Lower lobe of right lung (tissue), 2 donors: ENCODE measurements at regions not wholly inside any gene's neighbourhood (a gene's known extent, or its start where the extent isn't known, plus 50 kb on each side); places are given as distances from the start of the nearest gene placed in this dataset.

Experiments used
- ATAC-seq, 2 donors: fragments of 200-7000 bp; cut with Tn5 transposase; one replicate each; pipeline ENCODE4 v1.9.1; 2020 to 2022; ENCODE audit warnings: mild to moderate bottlenecking in 2 of 2, moderate library complexity in 2 of 2
- DNase-seq: peaks from one replicate; pipeline ENCODE4 v3.0.0-alpha.2; 2020
- H3K27ac ChIP-seq: fragments of 200-600 bp; one replicate; pipeline ENCODE4 v1.8.0; 2022
- H3K27me3 ChIP-seq: fragments of 200-600 bp; one replicate; pipeline ENCODE4 v1.8.0; 2022; ENCODE audit warnings: low read depth
- H3K36me3 ChIP-seq: fragments of 200-600 bp; one replicate; pipeline ENCODE4 v1.8.0; 2022; ENCODE audit warnings: mild to moderate bottlenecking
- H3K4me1 ChIP-seq: fragments of 200-600 bp; one replicate; pipeline ENCODE4 v1.8.0; 2022
- H3K4me3 ChIP-seq: fragments of 200-600 bp; one replicate; pipeline ENCODE4 v1.8.0; 2022; ENCODE audit warnings: mild to moderate bottlenecking
- H3K9me3 ChIP-seq: fragments of 200-600 bp; one replicate; pipeline ENCODE4 v1.8.0; 2022
- intact Hi-C: fragments of 100-400 bp; cut with DNase I; formaldehyde crosslinking; loops from one replicate; pipeline ENCODE4 v1.11.0; 2022
- TF ChIP-seq, protein P1 (sequence below): fragments of 200-600 bp; IDR thresholded peaks from one replicate; pipeline ENCODE4 v1.8.0; 2022; ENCODE audit warnings: antibody characterized with exemption, mild to moderate bottlenecking
- donor health status: DM: no; HTN: yes; CAD: no; lungs with severe emphysema.

DNA sequence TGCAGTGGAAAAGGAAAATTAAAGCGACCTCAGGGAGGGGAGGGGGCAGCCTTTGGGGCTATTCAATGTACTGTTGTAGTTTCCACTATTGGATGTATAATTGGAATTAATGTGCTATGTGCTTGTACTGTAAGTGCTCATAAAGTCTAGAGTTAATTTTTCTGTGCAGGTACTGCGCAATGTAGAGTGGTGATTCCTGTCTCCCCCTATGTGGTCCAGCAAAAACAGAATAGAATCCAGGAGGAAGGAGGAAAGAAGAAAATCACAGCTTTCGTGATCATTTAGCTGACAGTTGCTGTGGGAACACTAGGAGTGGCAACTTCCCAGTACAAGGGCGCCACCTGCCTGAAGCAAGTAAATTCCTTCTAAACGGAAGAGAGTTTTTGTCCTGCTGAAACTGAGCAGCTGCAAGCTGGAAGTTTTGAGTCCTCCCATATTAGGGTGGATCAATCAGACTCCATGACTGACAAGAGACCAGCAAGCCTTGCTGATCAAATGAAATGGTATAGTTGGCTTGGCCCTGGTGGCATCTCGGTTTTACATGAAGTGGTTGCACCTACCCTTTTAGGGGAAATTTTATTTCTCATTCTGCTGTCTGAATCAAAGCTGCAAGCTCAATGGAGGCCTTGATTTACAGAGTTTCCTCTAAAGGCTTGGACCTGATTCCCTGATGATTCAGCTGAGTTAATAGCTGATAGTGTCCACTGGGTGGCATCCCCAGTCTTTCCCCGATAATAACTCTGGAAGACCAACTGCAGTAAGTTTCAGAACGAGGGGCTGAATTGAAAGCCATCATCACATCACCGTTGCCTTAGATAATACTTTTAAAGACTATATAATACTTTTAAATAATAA lies 299.8 kb downstream of the HGF start:
- intact Hi-C loops = loop anchor here (10.0 kb wide), 1 partner anchor 555 kb away; the partner anchor contains the start of gene SEMA3C
- H3K4me3 ChIP-seq = no peak overlapping the region
- TF ChIP-seq, protein P1, sequence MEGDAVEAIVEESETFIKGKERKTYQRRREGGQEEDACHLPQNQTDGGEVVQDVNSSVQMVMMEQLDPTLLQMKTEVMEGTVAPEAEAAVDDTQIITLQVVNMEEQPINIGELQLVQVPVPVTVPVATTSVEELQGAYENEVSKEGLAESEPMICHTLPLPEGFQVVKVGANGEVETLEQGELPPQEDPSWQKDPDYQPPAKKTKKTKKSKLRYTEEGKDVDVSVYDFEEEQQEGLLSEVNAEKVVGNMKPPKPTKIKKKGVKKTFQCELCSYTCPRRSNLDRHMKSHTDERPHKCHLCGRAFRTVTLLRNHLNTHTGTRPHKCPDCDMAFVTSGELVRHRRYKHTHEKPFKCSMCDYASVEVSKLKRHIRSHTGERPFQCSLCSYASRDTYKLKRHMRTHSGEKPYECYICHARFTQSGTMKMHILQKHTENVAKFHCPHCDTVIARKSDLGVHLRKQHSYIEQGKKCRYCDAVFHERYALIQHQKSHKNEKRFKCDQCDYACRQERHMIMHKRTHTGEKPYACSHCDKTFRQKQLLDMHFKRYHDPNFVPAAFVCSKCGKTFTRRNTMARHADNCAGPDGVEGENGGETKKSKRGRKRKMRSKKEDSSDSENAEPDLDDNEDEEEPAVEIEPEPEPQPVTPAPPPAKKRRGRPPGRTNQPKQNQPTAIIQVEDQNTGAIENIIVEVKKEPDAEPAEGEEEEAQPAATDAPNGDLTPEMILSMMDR = peak; percentile 71
- no peak overlapping the region for H3K27ac ChIP-seq
- no peaks in the 10 kb centered on the region for H3K9me3 ChIP-seq
- no peaks in the 10 kb centered on the region for H3K4me1 ChIP-seq
- no peaks in the 10 kb centered on the region for H3K27me3 ChIP-seq
- H3K36me3 ChIP-seq = no peaks in the 10 kb centered on the region
- DNase-seq (peak; percentile 68), ATAC-seq (peak; percentile 68 to 80)

DNA sequence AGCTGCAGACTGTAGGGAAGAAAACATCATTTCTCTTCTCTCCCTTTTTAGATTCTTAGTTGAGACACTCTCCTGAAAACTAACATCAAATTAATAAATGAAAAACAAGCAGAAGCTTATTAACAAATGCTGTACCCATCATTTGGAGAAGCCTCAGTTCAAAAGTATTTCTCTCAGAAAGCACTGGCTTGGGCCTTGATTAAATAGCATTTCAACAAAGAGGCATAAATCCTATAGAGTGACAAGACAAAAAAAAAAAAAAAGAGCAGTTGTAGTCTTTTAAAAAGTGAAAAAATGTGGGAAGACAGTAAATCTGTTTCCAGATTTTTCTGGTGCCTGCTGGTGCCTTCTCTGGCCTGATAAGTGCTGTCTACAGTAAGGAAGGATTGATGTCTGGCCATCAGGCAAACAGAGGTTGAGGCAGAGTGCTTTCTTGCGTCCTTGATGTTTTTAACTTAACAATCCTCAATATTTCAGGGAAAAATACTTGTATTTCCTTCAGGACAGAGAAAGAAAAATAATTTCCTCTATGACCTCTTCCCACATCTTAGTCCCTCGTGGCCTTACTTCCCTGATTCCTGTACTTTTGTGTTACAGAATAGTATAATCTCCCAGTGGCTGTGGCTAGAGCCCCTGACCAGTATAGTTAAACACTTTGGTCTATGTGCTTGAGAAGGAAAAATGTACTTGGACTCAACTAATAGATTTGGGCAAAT lies 300.5 kb downstream of the HGF start:
- no peak for DNase-seq
- Histone ChIP-seq H3K4me3 (no peak overlapping the region), H3K4me1 (no peaks in the 10 kb centered on the region), H3K27me3 (no peaks in the 10 kb centered on the region), H3K36me3 (no peaks in the 10 kb centered on the region), H3K9me3 (no peaks in the 10 kb centered on the region), H3K27ac (no peak overlapping the region)
- ATAC-seq = no peak
- intact Hi-C loops = loop anchor here (10.0 kb wide), 1 partner anchor 555 kb away; the partner anchor contains the start of gene SEMA3C
- TF ChIP-seq, protein P1 = no peak

DNA sequence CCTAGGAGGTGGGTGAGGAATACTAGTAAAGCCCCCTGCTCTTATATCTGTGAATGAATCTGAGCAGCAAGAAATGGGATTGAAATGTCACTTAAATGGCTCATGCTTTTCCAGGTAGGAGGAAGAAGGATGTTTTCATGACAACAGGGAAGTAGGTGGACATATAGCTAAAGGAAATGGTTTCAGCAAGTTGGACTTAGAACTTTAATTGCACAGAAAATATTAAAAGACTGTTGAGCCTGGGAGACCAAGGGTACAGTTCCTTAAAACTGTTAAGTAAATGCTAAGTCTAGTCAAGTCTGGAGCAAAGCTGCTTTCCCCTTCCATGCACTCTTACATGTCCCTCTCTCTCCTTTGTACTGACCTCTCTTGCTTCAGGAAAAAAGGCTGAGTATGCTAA lies 301.3 kb downstream of the HGF start:
- H3K36me3 ChIP-seq = no peaks in the 10 kb centered on the region
- H3K27ac ChIP-seq = no peak overlapping the region
- ATAC-seq (no peak), DNase-seq (no peak)
- H3K4me1 ChIP-seq = no peaks in the 10 kb centered on the region
- intact Hi-C loops = loop anchor here (10.0 kb wide), 1 partner anchor 554 kb away; the partner anchor contains the start of gene SEMA3C
- no peak overlapping the region for H3K4me3 ChIP-seq
- no peaks in the 10 kb centered on the region for H3K9me3 ChIP-seq
- TF ChIP-seq, protein P1 = no peak
- no peaks in the 10 kb centered on the region for H3K27me3 ChIP-seq

DNA sequence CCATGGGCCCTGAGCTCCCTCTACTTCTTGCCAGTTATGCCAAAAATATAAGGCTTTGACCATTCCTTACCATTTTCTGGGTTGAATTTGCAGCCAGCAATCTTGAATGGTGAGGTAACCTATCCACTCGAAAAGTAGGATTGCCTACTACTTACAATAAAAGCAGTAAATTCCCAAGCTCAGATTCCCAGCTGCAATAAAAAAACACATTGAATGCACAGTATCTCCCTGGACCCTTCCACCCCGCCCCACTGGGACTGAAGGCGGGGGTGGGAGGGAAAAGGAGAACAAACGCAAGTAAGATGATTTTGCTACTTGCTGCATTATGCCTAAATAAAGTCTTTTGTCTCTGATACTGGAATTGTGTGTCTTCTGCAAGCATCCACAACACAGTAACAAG lies 301.9 kb downstream of the HGF start:
- Histone ChIP-seq H3K9me3 (no peaks in the 10 kb centered on the region), H3K4me3 (no peak overlapping the region), H3K27me3 (no peaks in the 10 kb centered on the region), H3K4me1 (no peaks in the 10 kb centered on the region), H3K36me3 (no peaks in the 10 kb centered on the region), H3K27ac (no peak overlapping the region)
- ATAC-seq (no peak), DNase-seq (no peak)
- intact Hi-C loops = loop anchor here (10.0 kb wide), 1 partner anchor 553 kb away; the partner anchor contains the start of gene SEMA3C
- TF ChIP-seq, protein P1 = no peak

DNA sequence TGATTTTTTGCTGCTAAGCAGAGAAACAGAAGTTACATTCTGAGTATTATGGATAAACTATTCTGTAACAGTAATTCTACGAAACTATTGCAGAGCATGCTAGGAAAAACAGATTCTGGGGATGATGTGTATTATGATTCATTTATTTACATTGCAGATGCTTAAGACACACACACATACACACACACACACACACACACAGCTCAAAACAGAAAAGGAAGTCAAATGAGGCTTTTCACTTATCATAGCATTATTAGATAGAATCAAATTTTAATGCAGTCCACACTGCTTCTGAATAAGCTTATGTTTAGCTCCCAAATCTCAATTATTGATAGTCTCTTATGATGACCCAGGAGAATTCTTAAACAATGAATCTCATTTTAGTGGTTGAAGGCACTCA lies 307.2 kb downstream of the HGF start:
- intact Hi-C loops = loop anchor here (10.0 kb wide), 1 partner anchor 548 kb away; the partner anchor contains the start of gene SEMA3C
- H3K27ac ChIP-seq = no peak overlapping the region

More for the DNA sequence above, 307.2 kb downstream of the HGF start:
- TF ChIP-seq, protein P1 = no peak
- DNase-seq (no peak), ATAC-seq (no peak)
- H3K4me3 ChIP-seq = no peak overlapping the region
- no peaks in the 10 kb centered on the region for H3K27me3 ChIP-seq
- no peaks in the 10 kb centered on the region for H3K9me3 ChIP-seq
- H3K36me3 ChIP-seq = no peaks in the 10 kb centered on the region
- H3K4me1 ChIP-seq = no peaks in the 10 kb centered on the region
